H9 (cell line): ENCODE measurements at regions not wholly inside any gene's neighbourhood (a gene's known extent, or its start where the extent isn't known, plus 50 kb on each side); places are given as distances from the start of the nearest gene placed in this dataset.

Source experiments
- DNase-seq: peaks from one replicate; pipeline ENCODE4 v3.0.0-alpha.2; 2017
- H2AFZ ChIP-seq: one replicate; pipeline ENCODE4 v1.6.1; 2013; ENCODE audit warnings: mild to moderate bottlenecking, low read length, control low read depth, moderate library complexity
- H2AK5ac ChIP-seq: 2 replicates; pipeline ENCODE4 v1.6.1; 2013; ENCODE audit warnings: low read length, control low read depth, mixed read lengths; ENCODE audit not compliant: insufficient read length
- H2BK120ac ChIP-seq: one replicate; pipeline ENCODE4 v1.6.1; 2013; ENCODE audit warnings: low read depth, mild to moderate bottlenecking, low read length, control low read depth, inconsistent platforms; ENCODE audit not compliant: poor library complexity, severe bottlenecking
- H2BK12ac ChIP-seq: 2 replicates; pipeline ENCODE4 v1.6.1; 2013; ENCODE audit warnings: low read length, control low read depth, mixed read lengths, low read depth; ENCODE audit not compliant: insufficient read length
- H2BK15ac ChIP-seq: 2 replicates; pipeline ENCODE4 v1.6.1; 2013; ENCODE audit warnings: low read depth, low read length, control low read depth
- H2BK20ac ChIP-seq: one replicate; pipeline ENCODE4 v1.6.1; 2013; ENCODE audit warnings: low read depth, mild to moderate bottlenecking, low read length, control low read depth, inconsistent platforms; ENCODE audit not compliant: poor library complexity, severe bottlenecking
- H2BK5ac ChIP-seq: 2 replicates; pipeline ENCODE4 v1.6.1; 2013; ENCODE audit warnings: low read length, control low read depth, mixed read lengths; ENCODE audit not compliant: insufficient read length
- H3K14ac ChIP-seq: 2 replicates; pipeline ENCODE4 v1.6.1; 2013; ENCODE audit warnings: low read length, control low read depth; ENCODE audit not compliant: insufficient read depth
- H3K18ac ChIP-seq: 2 replicates; pipeline ENCODE4 v1.6.1; 2013; ENCODE audit warnings: low read depth, mild to moderate bottlenecking, mixed read lengths, low read length, control low read depth; ENCODE audit not compliant: insufficient read length
- H3K23ac ChIP-seq: 2 replicates; pipeline ENCODE4 v1.6.1; 2013; ENCODE audit warnings: low read length, control low read depth, mixed read lengths, low read depth; ENCODE audit not compliant: insufficient read length
- H3K23me2 ChIP-seq: 2 replicates; pipeline ENCODE4 v1.6.1; 2013; ENCODE audit warnings: low read depth, mild to moderate bottlenecking, mixed read lengths, low read length, control low read depth; ENCODE audit not compliant: insufficient read length, poor library complexity, severe bottlenecking
- H3K27ac ChIP-seq: 2 replicates; pipeline ENCODE4 v1.5.1; 2013; ENCODE audit warnings: low read length, control low read depth, mixed read lengths, low read depth; ENCODE audit not compliant: insufficient read length
- H3K27me3 ChIP-seq: 2 replicates; pipeline ENCODE4 v1.6.1; 2013; ENCODE audit warnings: low read length, control low read depth, inconsistent platforms; ENCODE audit not compliant: insufficient read depth
- H3K4ac ChIP-seq: 2 replicates; pipeline ENCODE4 v1.6.1; 2013; ENCODE audit warnings: low read depth, mild to moderate bottlenecking, control low read depth, inconsistent platforms, low read length, moderate library complexity
- H3K4me1 ChIP-seq: 2 replicates; pipeline ENCODE4 v1.6.1; 2013; ENCODE audit warnings: low read length, control low read depth, inconsistent platforms; ENCODE audit not compliant: insufficient read depth
- H3K4me2 ChIP-seq: 2 replicates; pipeline ENCODE4 v1.6.1; 2013; ENCODE audit warnings: low read length, control low read depth, mixed read lengths; ENCODE audit not compliant: insufficient read length, insufficient read depth
- H3K56ac ChIP-seq: 2 replicates; pipeline ENCODE4 v1.6.1; 2013; ENCODE audit warnings: low read depth, mild to moderate bottlenecking, mixed read lengths, low read length, control low read depth; ENCODE audit not compliant: insufficient read length
- H3K79me1 ChIP-seq: 2 replicates; pipeline ENCODE4 v1.6.1; 2013; ENCODE audit warnings: low read depth, mild to moderate bottlenecking, moderate library complexity, low read length, control low read depth, inconsistent platforms; ENCODE audit not compliant: insufficient read depth, poor library complexity, severe bottlenecking
- H3K79me2 ChIP-seq: 2 replicates; pipeline ENCODE4 v1.6.1; 2013; ENCODE audit warnings: low read length, control low read depth, inconsistent platforms; ENCODE audit not compliant: insufficient read depth
- H3K9ac ChIP-seq: 2 replicates; pipeline ENCODE4 v1.6.1; 2013; ENCODE audit warnings: low read length, control low read depth, mixed read lengths; ENCODE audit not compliant: insufficient read length; ENCODE audit errors: extremely low read depth
- H3K9me3 ChIP-seq: one replicate; pipeline ENCODE4 v1.6.1; 2013; ENCODE audit warnings: low read depth, low read length, inconsistent platforms; ENCODE audit not compliant: control insufficient read depth
- H3T11ph ChIP-seq: one replicate; pipeline ENCODE4 v1.6.1; 2013; ENCODE audit warnings: mild to moderate bottlenecking, low read length, control low read depth, inconsistent platforms
- H4K20me1 ChIP-seq: one replicate; pipeline ENCODE4 v1.6.1; 2013; ENCODE audit not compliant: control insufficient read depth, insufficient read length, insufficient read depth
- H4K5ac ChIP-seq: 2 replicates; pipeline ENCODE4 v1.6.1; 2013; ENCODE audit warnings: low read depth, mild to moderate bottlenecking, mixed read lengths, low read length, control low read depth; ENCODE audit not compliant: insufficient read length
- H4K8ac ChIP-seq: replicated peaks from 2 replicates; pipeline ENCODE4 v1.6.1; 2013; ENCODE audit warnings: low read length, control low read depth, mixed read lengths, low read depth; ENCODE audit not compliant: insufficient read length
- H4K91ac ChIP-seq: 2 replicates; pipeline ENCODE4 v1.6.1; 2013; ENCODE audit warnings: low read depth, mild to moderate bottlenecking, moderate library complexity, mixed read lengths, low read length, control low read depth; ENCODE audit not compliant: insufficient read length
- H3K27ac Mint-ChIP-seq, 3 experiments: 2 replicates in 2 of 3; 3 replicates in 1 of 3; pipeline ENCODE4 v1.8.0; 2020 to 2021; ENCODE audit warnings: mixed read lengths in 3 of 3, mild to moderate bottlenecking in 1 of 3, moderate library complexity in 1 of 3
- H3K27me3 Mint-ChIP-seq: 2 replicates; pipeline ENCODE4 v1.8.0; 2021; ENCODE audit warnings: low read depth, mild to moderate bottlenecking, moderate library complexity, mixed read lengths
- H3K36me3 Mint-ChIP-seq, 3 experiments: 2 replicates in 2 of 3; 3 replicates in 1 of 3; pipeline ENCODE4 v1.8.0; 2020 to 2021; ENCODE audit warnings: low read depth in 3 of 3, mixed read lengths in 3 of 3; ENCODE audit not compliant: insufficient read depth in 1 of 3
- H3K4me1 Mint-ChIP-seq, 2 experiments: 2 replicates each; pipeline ENCODE4 v1.8.0; 2020; ENCODE audit warnings: mixed read lengths in 2 of 2
- H3K4me3 Mint-ChIP-seq, 2 experiments: 2 replicates in 1 of 2; 3 replicates in 1 of 2; pipeline ENCODE4 v1.8.0; 2020 to 2021; ENCODE audit warnings: mild to moderate bottlenecking in 2 of 2, mixed read lengths in 2 of 2, moderate library complexity in 1 of 2
- H3K9me3 Mint-ChIP-seq, 2 experiments: 2 replicates in 1 of 2; 3 replicates in 1 of 2; pipeline ENCODE4 v1.8.0; 2020; ENCODE audit warnings: mild to moderate bottlenecking in 2 of 2, mixed read lengths in 2 of 2, moderate library complexity in 1 of 2
- WGBS: extraction: QIAGEN DNeasy Blood & Tissue Kit; methylation state at CpG from one replicate; pipeline ENCODE4 v1.1.7; 2013; ENCODE audit warnings: missing lambda C conversion rate, low lambda C conversion rate, mixed read lengths; ENCODE audit not compliant: insufficient read length; ENCODE audit errors: extremely low coverage; 5-methylcytosine and 5-hydroxymethylcytosine counted together
- TF ChIP-seq, protein P1 (sequence below): fragments of 200-600 bp; sonication (generic); conservative IDR thresholded peaks from 3 replicates; pipeline ENCODE4 v1.8.0; 2021; ENCODE audit warnings: antibody characterized with exemption, mild to moderate bottlenecking

GRCh38 chr13:40338217-40338616 is 328.2 kb downstream of the FOXO1 start:
- Mint-ChIP-seq H3K9me3 (peaks cover 4 to 7% of the 10 kb centered on the region in 2 experiments; a peak in 4 of 5 replicates), H3K27ac (no peak overlapping the region), H3K36me3 (peaks cover 0 to 10% (median 2%) of the 10 kb centered on the region in 3 experiments; a peak in 4 of 7 replicates), H3K4me3 (no peak overlapping the region), H3K27me3 (peaks cover 14% of the 10 kb centered on the region), H3K4me1 (peaks cover 49 to 50% of the 10 kb centered on the region in 2 experiments)
- Histone ChIP-seq H2BK120ac (no peak overlapping the region), H4K91ac (no peak overlapping the region), H3K18ac (no peak overlapping the region), H3K79me2 (no peaks in the 10 kb centered on the region), H3K9ac (no peak overlapping the region), H3K27ac (no peak overlapping the region), H3K56ac (no peak overlapping the region), H2BK12ac (no peak overlapping the region), H2BK5ac (no peak overlapping the region), H3K23me2 (no peaks in the 10 kb centered on the region), H3K4me1 (peaks cover 9% of the 10 kb centered on the region), H4K8ac (no peak overlapping the region), H2AFZ (no peak overlapping the region), H3K9me3 (no peaks in the 10 kb centered on the region), H3T11ph (no peak overlapping the region), H2BK20ac (no peak overlapping the region), H3K79me1 (no peaks in the 10 kb centered on the region), H4K20me1 (no peaks in the 10 kb centered on the region), H3K23ac (no peak overlapping the region), H3K27me3 (no peaks in the 10 kb centered on the region), H2AK5ac (no peak overlapping the region), H4K5ac (no peak overlapping the region), H2BK15ac (no peak overlapping the region), H3K14ac (no peak overlapping the region), H3K4ac (no peak overlapping the region), H3K4me2 (no peak overlapping the region)
- no peak for DNase-seq
- TF ChIP-seq, protein P1, sequence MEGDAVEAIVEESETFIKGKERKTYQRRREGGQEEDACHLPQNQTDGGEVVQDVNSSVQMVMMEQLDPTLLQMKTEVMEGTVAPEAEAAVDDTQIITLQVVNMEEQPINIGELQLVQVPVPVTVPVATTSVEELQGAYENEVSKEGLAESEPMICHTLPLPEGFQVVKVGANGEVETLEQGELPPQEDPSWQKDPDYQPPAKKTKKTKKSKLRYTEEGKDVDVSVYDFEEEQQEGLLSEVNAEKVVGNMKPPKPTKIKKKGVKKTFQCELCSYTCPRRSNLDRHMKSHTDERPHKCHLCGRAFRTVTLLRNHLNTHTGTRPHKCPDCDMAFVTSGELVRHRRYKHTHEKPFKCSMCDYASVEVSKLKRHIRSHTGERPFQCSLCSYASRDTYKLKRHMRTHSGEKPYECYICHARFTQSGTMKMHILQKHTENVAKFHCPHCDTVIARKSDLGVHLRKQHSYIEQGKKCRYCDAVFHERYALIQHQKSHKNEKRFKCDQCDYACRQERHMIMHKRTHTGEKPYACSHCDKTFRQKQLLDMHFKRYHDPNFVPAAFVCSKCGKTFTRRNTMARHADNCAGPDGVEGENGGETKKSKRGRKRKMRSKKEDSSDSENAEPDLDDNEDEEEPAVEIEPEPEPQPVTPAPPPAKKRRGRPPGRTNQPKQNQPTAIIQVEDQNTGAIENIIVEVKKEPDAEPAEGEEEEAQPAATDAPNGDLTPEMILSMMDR = no peak
- no CpG with 5 or more reads among the region's 5 CpGs for WGBS
